HG03025 (cell line): ENCODE measurements at regions not wholly inside any gene's neighbourhood (a gene's known extent, or its start where the extent isn't known, plus 50 kb on each side); places are given as distances from the start of the nearest gene placed in this dataset.
"Not testable (repeated sequence)": the region's sequence is repeated elsewhere in the genome, so short reads cannot be mapped to it uniquely, and the experiment has no call there.

Source experiments
- ATAC-seq: cut with Tn5 transposase; IDR thresholded peaks from one replicate; pipeline ENCODE4 v1.9.1; 2021; ENCODE audit warnings: mild to moderate bottlenecking, moderate library complexity; ENCODE audit not compliant: unreplicated experiment, low FRiP score

- no peak for ATAC-seq
Measured at GRCh38 chr13:50527612-50528509, 315.6 kb downstream of the DLEU7 start.

- ATAC-seq: no peak
Measured at GRCh38 chr13:50529154-50529882, 314.2 kb downstream of the DLEU7 start.

DNA sequence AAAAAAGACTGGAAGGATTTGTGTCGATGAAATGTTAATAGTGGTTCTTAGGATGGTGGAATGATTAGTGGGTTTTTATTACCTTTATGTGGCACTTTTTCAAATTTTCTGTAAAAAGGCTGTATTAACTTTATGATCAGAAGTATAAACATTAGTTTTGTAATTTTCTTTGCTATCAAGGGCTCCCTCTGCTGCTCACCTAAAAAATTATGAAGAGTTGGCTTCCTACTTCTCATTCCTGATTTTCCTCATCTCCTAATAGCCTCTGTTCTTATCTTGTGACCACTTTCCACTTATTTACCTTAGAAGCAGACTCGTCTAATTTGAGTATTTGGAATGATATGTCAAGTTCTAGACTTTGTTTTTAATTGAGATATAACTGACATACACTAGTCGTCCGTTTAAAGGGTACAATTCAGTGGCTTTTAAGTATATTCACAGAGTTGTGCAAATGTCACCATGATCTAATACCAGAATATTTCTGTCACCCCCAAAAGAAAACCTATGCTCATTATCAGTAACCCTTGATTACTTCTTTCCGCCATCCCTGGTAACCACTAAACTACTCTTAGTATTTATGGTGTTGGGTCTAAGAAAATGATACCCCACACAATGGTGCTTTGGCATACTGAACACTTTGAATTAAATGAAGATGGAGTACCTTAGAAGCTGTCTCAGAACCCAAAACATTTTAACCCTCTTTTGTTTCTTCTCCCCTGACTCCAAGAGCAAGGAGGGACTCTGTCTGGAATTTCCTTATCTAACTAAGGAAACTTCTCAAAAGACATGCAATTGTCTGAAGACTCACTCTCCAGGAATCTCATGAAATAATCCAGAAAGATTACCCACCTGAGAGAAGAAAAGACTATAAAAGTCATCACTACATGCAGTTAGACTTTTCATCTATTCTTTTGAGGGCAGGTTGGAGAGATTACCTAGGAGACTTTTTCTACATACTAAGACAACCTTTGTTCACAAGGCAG lies 311.3 kb downstream of the DLEU7 start:
- no peak for ATAC-seq

- no peak for ATAC-seq
Measured at GRCh38 chr13:50535050-50535449, 308.4 kb downstream of the DLEU7 start.

DNA sequence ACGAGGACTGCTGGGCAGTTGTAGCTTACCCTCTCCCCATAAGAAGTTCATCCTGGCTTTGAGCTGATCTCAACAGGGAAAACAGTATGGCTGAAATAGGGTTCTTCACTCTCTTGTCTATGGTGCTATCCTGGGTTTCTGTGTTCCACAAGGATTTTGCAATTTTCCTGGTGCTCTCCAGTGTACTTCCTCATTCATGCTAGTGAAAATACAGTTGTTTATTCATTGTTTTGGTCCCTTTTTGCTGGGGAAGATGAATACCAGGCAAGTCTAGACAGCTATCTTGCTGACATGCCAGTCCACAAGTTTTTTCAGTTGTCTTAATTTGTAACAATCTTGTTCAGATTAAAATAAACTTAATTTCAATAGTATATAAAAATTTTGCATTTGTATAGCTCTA lies 306.5 kb downstream of the DLEU7 start:
- no peak for ATAC-seq

- ATAC-seq: no peak
Measured at GRCh38 chr13:50539791-50540530, 303.5 kb downstream of the DLEU7 start.

- no peak for ATAC-seq
Measured at GRCh38 chr13:50543141-50543540, 300.4 kb downstream of the DLEU7 start.

DNA sequence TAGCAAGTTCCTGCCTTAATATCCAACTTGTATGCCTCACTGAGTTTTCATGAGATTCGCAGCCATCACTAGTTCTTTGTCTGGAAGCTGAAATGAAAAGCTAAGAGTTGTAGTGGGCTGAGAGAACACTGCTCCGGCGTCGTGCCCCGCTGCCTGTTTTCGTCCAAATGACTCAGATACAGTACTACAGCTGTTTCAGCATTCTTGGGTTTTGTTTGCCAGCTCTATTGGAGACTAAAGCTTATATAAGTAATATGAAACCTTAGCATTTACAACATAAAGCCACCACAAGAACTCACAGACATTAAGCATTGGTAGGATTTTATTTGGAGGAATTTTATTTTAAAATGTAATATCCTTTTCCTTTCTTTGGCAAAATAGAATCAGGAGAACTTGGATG lies 299.7 kb downstream of the DLEU7 start:
- ATAC-seq: no peak

DNA sequence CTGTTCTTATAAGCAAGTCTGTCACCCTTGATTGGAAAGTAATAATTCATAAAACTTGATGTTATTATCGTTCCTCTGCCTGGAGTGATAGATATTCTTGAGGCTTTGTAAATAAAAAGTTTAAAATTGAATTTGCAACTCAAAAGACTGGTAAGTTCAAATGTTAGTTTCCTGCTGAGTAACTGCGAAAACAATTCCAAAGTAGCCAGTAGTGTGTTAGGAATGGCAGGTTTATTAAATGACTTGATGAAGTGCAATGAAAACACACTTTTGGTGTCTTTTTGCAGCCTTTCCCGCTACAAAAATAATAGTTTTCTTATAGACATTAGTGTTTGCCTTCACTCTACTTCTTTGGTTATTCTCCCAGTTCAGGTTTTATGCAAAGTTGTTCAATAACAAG lies 299.3 kb downstream of the DLEU7 start:
- no peak for ATAC-seq

GRCh38 chr13:50547175-50547574 lies 296.3 kb downstream of the DLEU7 start:
- not testable (repeated sequence) for ATAC-seq

GRCh38 chr13:50548586-50548985 lies 294.9 kb downstream of the DLEU7 start:
- no peak for ATAC-seq

- no peak for ATAC-seq
Measured at GRCh38 chr13:50549221-50549942, 294.1 kb downstream of the DLEU7 start.

DNA sequence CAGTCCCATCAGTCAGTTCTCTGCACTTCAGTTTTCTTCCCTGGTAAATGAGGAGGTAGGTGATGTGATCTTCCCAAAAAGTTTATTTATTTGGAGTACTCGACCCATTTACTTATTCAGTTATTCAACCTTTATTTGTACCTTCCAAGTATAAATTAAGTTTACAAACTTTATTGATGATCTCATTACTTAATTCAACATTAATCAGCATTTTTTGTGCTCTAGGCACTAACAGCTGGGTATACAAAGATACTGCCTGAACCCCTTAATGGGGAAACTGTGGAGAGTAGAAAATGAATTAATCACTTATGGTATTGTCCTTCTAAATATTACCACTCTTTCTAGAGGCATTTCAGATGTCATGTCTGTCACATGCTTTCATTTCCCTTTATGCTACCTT lies 293.3 kb downstream of the DLEU7 start:
- no peak for ATAC-seq

DNA sequence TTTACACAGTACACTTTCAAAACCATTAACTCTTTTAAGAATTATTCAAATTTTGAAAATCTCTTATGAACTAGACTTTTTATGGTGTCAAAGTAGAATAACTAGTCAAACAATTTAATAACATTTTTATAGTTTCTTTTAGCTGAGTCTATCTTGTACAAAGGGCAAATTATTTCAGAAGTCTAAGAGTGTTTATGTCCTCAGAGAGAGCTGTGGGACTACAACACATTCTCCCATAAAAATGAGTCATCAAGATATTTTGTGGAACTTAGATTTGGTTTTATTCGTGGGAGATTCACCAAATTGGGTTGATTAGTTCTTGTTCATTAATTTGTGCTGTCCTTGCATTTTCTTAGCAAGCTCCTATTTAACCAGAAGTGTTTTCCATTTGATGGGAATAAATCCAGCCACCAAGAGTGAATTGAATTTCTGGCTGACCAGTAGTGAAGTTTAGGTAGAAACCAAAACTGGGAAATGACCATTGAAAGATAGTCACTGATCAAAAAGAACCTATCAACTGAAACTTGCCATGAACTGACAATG lies 291.0 kb downstream of the DLEU7 start:
- ATAC-seq: no peak

GRCh38 chr13:50561739-50562138 lies 281.8 kb downstream of the DLEU7 start:
- no peak for ATAC-seq

GRCh38 chr13:50566646-50567045 lies 276.8 kb downstream of the DLEU7 start:
- no peak for ATAC-seq

- ATAC-seq: no peak
Measured at GRCh38 chr13:50572129-50572528, 271.4 kb downstream of the DLEU7 start.

GRCh38 chr13:50573066-50573465 lies 270.4 kb downstream of the DLEU7 start:
- no peak for ATAC-seq

- no peak for ATAC-seq
Measured at GRCh38 chr13:50574731-50575130, 268.8 kb downstream of the DLEU7 start.
